NCI-H2196 (cell line): ENCODE measurements at regions not wholly inside any gene's neighbourhood (a gene's known extent, or its start where the extent isn't known, plus 50 kb on each side); places are given as distances from the start of the nearest gene placed in this dataset.

ENCODE experiments used
- DNase-seq: peaks from one replicate; lab custom pipeline; 2025; ENCODE audit not compliant: unreplicated experiment; lab: John Stamatoyannopoulos, UW

DNA sequence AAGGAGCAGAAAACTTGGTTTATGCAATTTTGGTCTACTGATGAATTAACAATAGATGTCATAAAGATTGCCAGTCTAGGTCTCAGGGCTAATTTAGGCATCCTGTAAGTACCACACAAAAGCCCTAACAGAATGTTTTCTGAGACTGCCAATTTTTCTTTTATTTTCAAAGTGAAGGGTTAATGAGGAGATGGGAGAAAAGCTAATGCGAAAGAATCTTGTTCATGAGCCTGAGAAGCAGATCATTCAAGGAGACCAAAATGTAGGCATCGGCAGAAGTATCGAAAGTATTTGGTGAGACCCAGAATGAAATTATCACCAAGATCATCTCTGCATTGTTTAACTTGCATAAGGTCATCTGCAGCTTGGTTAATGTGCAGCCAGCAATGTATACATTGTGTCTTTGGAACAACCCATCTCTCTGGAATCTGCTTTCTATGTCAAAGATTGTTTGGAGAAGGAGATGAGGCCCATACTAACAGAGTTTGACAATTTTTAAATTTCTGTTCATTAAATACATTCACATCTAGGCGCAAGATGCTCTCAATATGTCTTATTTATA lies 163.3 kb upstream of the GLI3 start:
- no peak for DNase-seq

DNA sequence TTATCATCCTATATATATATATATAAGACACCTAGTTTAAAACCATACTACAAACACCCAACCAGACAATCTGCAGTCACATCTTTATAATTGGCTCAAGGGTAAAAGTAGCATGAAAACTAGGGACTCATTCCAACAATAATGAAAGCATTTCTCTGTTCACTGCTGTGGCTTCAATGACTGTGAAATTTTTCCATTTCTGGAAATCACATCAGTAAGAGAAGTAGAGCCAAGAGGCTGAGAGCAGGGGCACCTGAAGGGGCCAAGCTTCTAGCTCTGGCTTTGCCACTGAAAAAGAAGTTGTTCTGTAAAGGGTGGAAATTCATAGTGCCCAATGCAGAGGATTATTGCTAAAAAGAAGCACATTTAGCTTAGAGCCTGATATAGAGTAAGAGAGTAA lies 158.6 kb upstream of the GLI3 start:
- DNase-seq: no peak

DNA sequence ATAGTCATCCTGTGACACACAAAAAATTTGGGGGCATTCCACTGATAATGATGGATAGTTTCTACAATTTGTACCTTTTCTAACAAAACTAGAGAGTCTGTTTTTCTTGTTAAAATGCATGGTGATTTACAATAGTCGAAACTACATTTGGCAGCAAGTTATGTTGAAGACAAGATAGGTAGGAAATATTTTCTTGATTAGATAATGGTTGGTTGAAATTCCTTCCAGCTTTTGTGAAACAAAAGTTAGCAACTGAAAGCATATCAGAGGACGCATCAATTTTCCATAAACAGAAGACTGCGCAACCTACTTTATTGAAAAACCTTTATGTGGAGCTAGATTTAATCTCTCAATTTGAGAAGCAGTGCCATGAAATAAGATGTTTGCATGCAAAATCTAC lies 155.8 kb upstream of the GLI3 start:
- DNase-seq: no peak

DNA sequence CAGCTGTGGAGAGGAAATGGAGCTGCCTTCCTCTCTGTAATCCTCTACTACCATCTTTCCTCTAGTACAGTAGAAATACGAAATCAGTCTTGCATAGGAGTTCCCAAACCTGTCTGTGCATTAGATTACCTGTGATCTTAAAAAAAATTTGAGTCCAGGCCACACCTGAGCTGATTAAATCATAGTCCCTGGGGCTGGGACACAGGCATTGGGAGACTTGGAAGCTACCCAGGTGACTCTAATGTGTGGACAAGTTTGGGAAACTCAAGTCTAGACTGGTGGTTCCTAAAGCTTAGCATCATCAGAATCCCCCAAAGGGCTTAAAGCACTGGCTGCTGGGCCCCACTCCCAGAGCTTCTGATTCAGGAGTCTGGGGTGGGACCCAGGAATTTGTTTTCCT lies 152.7 kb upstream of the GLI3 start:
- no peak for DNase-seq

DNA sequence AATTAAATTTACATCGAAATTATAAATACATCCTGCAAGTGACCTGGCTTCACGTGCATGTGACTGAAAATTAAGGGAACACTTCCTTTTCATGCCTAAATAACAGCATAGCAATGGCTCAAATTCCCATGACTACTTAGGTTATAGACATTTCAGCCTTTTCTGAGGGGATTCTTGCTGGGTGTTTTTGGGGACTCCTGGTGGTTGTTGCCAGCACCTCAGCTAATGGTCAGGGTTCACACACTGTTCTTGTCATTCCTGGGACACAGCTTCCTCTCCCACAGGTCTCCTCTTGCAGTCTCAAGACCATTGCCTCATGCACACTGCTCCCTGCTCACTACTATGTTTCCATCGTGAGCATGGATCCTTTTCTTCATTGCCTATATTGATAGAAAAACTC lies 148.9 kb upstream of the GLI3 start:
- DNase-seq: no peak

DNA sequence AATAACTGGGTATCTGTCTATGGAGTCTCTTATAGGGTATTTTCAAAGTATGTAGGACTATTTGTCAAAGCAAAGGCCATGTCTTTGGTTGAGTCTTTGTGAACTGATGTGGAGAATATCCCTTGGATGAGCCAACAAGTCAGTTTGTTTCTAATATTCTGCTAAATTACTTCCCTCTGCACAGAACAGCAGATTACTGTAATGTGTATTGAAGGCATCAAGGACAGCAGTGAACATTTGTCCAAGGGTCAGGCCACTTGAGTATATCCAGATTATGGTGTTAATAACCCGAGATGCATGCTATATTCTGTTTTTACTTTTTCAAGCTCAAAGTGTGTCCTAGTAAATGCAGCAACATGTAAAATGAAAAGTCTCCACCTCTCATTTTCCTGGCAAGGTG lies 144.2 kb upstream of the GLI3 start:
- no peak for DNase-seq

DNA sequence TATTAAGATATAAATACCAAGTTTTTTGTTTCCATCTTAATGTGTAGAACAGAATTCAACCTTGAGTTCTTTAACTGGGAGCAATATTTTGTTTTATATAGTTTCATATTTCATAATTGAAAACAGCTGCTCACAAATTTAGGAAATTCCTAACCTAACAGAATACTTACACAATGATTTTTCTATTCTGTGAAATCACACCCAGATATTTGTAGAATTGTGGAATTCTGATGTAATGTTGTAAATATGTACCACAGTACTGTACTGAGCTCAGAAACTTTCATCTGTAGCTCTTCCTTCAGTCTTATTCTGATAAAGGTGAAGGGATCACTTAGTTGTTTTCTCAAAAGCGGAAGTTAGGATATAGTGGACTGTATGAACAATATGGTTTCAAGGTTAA lies 143.4 kb upstream of the GLI3 start:
- DNase-seq: no peak

DNA sequence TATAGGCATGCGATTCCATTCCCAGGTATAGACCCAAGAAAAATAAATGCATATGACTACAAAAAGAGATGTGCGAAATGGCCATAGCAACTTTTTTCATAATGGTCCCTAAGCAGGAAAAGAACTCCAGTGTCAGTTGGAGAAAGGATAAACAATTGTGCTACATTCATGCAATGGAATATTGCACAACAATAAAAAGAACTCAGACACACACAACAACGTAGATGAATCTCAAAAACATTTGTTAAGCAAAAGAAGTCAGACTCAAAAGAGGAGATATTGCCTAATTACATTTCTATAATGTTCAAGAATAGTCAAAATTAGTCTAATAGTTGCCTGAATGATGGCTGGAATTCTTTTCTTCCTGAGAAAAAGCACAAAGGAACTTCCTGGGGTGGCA lies 141.1 kb upstream of the GLI3 start:
- no peak for DNase-seq

DNA sequence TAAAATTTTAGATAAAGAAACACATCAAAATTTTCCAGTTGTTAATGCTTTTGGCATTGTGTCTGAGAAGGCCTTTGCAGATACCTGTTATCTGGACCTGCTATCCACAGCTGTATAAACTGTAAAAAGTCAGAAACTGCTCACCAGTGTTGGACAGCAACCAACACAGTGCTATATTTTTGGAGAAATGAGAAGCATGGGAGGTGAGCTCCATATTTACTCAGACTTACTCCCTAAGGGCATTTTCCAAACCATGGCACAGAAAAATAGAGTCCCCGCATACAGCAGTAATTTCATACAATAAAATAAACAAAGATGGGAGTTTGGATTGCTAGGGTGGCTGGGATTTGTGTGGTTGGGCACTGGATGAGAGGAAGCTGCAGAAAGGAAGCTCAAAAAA lies 136.3 kb upstream of the GLI3 start:
- no peak for DNase-seq

DNA sequence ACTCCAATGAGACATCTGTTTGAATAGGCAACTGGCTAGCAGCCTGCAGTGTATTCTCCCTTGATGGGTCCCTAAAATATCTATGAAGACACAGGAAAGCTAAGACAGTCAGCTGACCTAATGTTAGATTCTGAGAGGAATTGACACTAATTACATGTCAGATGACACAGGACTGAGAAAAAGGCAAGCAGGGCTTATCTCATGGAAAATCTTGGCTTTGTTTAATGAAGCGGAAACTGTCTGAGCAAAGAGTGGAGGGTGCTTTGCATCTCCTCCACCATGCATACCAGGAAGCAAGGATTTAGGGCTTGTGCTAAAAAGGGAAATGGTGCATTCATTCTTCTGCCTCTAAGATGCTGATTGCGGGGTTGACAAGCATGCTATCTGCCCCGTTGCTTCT lies 135.5 kb upstream of the GLI3 start:
- no peak for DNase-seq

DNA sequence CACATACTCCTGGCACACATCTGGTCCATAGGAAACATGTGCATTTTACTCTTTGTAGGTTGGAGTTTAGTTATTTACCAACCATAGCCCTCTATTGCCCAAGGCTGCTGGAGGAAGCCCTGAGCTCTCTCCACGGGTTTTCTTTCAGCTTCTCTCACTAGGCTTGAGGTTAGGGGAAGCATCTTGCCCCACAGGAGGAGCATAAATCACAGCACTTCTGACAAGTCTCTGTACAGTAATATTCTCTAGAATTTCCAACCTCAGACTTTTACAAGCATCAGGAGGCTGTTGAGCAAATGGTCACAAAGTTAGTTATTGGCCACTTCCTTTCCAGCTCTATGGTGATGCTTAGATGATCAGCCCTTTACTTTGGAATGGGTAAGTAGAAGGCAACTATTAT lies 122.9 kb upstream of the GLI3 start:
- no peak for DNase-seq

DNA sequence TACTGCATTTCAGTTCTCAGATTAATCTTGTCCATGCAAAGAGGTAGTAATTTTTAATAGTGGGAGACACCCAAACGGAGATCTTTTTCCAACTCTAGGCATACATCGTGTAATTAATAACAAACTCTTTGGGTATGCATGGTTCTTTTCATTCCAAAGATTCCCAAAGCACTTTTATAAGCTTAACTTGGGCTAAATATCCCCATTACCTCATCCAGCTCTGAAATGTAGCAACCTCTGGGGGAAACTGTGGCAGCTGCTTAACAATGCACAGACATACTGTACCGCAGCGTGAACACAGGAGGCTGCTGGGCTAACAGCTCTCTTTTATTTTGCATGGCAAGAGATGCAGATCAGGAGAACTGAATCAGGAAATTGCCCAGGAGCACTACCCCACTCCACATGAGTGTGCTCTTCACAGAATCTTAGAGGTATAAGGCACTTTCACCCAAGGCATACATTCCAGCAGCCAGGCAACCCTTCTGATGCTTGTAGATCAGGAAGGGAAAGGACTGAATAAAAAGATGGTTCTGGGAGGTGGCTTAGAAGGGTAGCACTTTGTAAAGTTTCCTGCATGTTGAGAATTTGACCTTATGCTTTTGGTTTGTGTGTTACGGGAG lies 114.4 kb upstream of the GLI3 start:
- DNase-seq: no peak

DNA sequence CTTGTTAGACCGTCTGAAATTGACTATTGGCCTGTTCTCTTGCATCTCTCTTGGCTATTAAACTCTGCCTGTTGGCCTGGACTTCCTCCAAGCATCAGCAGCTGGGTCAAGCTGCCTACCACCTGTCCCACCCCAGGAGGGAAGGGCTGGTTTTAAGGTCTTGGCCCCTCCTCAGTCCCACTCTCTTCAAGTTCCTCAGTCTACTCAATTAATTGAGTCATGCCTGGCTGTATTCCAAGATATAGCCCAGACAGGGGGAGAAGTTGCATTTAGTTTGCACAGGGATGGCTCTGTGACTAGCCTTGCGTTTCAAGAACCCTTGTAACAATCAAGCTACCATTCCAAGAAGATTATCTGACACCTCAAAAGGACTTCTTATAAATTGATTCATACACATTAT lies 113.8 kb upstream of the GLI3 start:
- DNase-seq: no peak

DNA sequence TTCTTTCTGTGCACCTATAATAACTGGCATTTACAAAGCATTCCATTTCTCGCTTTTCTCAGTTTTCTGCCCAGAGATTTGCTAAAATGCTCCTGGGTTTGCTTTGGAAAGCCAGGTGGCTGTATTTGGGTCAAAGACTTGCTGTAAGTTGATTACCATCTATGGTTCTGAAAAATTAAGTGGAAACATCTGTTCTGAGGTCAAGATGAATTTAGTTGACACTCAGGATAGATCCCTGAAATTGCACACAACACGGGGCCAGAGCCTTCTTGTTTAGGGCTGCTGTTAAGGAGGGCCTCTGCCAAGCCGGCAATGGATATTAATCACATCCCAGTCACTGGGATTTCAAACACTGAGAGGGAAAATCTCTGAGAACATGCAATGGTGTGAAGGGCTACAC lies 111.6 kb upstream of the GLI3 start:
- DNase-seq: no peak

DNA sequence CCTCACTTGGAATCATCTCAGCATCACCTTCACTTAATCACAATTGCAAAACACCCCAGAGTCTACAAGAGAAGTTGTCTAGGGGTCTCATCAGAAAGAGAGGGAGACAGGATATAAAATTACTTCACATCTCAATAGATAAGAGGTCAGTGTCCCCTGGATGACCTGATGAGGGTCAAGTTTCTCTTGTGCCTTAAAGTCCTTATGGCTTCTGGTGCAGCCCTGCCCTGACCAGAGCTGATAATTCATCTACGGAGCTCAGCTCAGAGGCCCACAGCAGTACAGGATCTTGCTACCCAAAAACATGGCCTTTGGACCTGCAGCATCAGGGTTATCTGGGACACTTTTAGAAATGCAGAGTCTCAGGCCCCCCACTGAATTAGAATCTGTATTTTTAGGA lies 111.1 kb upstream of the GLI3 start:
- no peak for DNase-seq

DNA sequence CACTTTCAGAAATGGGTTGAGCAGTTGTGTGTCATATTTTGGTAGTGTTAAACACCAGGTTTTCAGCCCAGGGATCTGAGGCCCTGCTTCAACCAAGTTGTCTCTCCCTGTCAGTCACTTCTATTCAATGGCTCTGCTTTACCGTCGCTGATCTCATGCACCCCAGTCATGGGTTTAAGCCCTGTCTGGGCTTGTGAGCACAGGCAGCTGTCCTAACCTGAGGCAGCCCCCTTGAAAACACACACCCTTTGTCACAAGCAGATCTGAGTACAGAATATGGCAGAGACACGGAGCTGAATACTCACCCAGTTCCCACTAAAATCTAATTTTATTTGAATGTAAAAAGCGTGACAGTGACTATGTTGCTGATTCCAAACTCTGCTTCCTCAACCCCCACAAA lies 110.6 kb upstream of the GLI3 start:
- no peak for DNase-seq

DNA sequence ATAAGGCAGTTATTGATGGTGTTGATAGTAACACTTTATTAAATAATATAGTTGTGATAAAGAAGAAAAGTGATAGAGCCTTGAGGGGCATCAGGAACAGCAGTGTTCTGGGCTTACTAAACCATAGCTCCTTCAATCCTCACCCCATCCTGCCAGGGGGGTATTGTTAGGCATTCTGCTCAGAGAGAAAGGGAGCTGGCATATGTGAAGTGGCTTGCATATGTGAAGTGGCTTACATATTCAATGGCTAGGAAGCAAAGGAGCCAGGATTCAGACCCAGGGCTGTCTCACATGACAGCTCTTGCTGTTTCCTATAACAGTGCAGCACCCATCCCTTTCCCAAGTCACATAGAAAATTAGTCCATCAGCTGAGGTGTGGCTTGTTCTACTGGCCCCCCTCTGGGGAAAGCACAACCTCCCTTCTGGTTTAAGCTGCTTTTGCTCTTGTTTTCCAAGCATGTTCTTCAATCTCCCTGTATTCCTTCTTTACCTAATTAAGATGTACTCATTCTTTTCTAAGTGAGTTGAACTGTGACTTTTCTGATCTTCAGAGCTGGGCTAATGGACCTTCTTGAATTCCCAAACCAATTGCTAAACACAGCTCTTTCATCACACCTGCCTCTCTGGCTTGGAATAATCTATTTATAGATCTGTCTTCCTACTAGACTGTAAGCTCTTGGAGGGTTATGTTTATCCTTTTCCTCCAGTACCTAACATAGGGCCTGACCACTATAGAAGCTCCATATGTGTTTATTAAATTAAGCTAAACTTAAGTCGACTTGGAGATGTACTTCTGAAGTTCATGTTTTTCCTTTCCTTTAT lies 108.7 kb upstream of the GLI3 start:
- no peak for DNase-seq

DNA sequence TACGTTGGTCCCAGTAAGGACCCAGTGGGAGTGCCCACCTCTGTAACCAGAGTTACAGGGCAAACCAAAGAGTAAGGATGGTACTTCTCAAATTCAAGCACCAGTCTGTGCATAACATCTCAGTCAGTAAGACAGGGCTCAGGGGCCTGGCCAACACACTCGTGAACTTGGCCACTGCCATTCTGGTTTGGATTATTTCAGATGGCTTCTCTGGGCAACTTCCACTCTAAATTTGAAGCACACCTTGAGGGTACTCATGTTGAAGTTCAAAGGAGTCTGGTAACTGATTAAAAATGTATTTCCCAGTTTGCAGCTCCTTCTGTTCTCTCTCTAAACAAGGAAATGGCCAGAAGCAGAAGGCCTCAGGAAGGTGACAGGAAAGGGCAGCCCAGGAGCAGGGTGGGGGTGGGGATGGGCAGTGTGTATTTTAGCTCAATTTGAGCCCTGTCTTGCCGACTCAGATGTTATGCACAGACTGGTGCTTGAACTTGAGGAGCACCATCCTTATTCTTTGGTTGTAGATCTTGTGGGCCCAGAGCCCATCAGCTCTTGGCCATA lies 107.3 kb upstream of the GLI3 start:
- no peak for DNase-seq

DNA sequence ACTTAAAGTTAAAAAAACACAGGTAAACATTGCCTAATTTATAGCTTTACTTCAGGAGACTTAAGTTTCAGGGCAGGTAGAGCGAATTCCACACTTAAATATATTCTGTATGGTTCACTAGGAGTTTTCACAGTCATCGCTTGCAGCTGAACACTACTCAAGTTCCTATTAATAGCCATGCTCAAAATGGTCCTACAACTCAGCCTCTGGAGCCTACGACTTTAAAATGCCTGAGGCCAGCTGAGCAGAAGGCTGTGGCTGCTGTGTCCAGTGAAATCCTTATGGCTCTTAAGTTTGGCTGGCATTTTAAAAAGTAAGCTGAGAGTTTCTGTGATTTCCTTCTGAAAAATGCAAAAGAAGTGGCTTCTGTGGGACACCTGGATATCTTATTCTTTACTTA lies 105.4 kb upstream of the GLI3 start:
- DNase-seq: no peak

DNA sequence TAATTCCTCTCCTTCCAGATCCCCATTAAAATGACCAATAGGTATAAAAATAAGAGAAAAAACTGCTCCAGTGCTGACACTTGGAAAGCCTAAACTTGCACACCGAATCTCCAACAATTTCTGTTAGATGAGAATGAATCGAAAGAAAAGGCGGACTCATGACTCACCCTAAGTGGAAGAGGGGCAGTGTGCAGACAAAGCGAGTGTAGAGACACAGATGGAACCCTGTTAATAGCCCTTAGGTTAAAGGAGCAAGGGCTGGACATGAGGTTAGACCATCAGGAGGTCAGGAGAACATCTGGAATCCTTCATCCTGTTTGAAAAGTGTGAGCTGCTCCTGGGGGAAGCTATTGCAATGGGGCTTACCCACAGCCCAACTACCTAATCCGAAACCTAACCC lies 103.4 kb upstream of the GLI3 start:
- DNase-seq: no peak

DNA sequence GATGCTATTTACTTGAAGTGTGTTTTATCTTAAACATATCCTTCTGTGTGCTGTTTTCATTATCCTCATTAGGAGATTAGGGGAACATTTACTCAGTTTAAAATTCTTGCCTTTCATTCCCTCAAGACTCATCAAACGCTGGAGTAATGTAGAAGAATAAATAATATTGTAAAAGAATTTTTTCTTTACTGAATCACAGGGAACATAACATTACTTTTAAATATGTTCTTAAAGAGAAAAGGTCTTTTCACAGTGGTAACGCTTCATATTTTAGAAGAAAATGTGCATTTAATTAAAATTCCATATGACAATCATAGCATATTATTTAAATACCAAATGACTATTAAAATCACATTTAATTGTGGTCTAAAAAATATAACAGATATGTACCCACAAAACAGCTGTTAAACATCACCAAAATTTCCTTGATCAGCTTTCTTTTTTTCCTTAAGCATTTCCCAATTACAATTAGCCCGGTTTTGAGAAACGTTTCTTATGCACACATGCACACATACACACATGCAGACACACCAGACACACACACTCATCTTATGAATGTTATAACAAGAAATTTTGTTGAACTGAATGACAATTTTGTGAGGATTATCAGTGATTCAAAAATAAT lies 102.0 kb upstream of the GLI3 start:
- no peak for DNase-seq
